NCI-H82 (cell line): ENCODE measurements at regions not wholly inside any gene's neighbourhood (a gene's known extent, or its start where the extent isn't known, plus 50 kb on each side); places are given as distances from the start of the nearest gene placed in this dataset.

Experiments
- DNase-seq: peaks from one replicate; lab custom pipeline; 2025; lab: John Stamatoyannopoulos, UW

DNA sequence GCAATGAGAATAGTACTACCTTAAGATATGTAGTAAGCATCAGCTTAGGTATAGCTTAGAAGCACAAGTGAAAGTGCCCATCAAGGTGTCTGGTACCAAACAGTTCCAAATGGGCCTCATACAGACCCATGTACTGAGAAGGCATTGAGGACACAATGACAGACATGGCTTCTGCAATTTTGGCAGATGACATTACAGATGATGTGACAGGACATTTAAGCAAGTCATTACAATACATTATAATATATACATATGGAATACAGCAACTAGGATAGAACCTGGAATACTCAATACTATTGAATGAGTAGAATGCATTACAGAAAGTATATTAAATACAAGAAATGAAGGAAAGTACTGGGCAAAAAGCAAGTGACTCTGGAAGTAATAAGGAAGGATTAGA, 256.4 kb downstream of the GXYLT1 start:
- DNase-seq: no peak

DNA sequence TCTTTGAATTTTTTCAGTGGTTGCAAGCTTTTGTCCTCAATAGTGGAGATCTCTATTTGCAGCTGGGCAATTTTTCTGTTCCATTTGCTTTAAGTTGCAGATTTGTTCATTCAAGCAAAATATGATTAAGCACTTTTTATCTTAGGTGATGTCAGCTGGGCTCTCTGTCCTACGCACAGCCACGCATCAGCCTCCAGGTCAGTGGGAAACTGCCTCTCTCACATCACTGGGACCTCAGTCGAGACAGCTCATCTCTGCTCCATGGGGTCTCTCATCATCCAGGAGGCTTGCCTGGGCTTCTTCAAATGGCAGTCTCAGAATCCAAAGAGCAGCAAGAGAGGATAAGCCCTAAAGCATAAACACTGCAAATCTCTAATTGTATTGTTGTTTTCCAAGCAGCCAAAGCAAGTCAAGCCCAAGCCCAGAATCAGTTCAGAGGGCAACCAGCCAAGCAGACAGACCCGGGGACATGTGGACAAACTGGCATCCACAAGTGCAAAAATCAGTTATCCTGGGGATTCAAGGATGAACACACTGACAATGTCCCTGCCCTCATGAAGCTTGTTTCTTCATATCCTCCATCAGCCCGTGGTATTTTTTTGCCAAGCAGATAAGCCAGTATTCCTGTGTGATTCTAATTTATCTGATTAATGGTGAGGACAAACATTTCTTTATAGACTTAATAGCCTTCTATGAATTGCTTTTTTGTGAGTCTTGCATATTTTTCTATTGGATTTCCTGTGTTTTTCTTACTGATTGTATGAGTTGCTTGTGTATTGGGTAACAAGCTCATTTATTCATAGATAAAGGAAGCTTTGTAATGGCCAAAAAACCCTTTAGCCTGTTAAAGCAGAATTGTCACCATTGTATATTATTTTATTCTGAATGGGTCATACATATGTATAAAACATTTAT, 262.5 kb downstream of the GXYLT1 start:
- no peak for DNase-seq

DNA sequence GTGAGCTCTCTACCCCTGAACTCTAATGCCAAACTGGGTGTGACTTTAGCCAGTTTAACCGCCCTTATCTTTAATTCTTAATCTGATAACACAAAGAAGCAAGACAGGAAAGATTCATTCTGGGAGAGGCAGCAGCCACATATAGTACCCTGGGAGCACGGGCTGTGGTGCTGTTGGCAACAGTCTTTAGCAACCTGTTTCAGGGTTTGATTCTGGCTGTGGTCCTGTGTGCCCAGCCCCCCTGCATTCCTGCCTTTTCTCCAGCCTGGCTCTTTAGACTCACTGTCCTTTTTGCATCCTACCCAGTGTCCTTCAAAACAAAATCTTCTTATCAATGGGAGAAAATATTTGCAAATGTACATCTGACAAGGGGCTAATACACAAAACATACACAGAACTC, 275.2 kb downstream of the GXYLT1 start:
- DNase-seq: no peak

DNA sequence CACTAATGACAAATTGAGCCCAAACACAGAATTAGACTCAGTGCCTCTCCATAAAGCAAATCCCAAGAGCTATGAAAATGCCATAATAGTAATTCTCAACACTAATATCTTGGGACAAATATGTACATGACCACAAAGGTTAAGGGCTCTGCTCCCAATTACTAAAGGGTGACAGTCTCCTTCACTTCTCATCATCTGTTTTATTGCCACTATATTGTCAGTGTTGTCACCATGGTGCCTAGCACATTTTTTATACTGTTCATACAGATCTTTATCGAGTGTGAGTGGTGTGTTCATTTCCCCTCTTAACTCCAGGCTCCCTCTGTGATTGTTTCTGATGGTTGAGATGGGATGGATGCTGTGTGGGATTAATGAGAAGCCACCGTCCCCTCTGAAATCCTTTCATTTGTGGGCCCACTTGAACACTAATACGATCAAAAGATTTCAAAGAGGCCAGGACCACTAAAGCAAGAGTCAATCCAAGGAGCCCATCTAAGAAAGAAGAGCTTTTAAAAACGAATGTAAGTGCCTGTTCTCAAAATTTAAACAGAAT, 277.7 kb downstream of the GXYLT1 start:
- peak; percentile 24 for DNase-seq

DNA sequence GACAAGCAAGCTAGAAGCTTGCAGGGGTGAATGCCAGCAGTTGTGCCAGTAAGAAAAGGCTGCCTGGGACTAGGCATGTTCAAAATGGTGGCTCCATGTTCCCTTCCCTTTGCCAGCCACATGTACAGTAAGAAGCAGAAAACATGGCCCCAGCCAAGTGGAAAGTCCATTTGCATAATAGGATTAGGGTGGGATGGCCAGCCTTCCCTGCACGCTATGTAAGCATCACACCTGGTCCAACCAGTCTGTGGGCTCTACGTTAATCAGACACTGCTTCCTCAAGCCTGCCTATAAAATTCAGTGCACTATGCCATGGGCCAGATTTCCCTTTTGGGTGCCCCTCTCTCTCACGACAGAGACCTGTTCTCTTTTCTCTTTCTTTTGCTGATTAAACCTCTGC, 288.4 kb downstream of the GXYLT1 start:
- DNase-seq: peak; percentile 72

DNA sequence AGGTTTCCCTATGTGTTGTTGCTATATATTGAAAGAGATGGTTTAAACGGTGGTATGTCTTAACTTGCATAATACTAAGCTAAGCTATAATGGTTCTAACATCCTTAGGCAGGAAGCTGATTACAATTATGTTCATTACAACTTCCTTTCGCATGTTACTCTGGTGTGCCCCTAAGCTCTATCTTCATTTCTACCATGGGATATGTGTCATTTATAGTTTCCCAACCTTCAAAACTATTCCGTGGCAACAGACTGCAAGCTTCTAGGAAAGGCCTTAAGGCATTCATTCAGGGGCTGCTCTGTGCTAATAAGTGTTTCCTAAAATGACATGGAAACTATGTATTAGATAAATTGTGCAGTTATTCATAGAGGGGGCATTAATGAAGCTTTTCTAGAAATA, 294.6 kb downstream of the GXYLT1 start:
- no peak for DNase-seq

DNA sequence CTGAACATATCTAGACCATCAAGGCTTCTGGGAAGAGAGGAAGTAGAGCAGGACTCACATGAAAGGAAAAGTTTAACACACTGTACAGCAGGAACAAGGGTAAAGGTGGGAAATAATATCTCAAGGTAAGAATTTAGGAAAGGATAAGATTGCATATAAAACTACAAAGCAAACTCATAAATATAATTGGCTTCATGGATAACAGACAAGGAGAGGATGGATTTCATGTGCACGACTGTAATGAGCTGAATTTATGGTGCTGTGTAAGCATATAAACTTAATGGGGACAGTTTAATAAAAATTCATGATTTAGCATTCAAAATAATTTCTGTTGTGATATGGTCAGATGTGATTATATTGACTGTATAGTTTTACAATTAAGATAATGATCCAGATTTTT, 298.0 kb downstream of the GXYLT1 start:
- no peak for DNase-seq

DNA sequence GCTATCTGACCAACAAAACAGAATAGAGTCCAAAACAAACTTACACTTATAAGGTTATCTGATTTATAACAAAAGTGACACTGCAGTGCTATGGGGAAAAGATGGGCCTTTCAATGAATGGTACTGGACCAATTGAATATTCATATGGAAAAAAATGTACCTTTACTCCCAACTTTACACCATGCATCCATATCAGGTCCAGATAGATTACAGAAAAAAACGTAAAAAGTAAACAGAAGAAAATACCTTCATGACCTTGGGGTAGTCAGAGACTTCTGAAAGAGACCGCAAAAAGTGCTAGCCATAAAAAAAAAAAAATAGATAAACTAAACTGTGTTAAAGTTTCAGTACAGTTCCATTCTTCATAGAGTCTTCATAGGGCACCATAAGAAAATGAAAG, 308.3 kb downstream of the GXYLT1 start:
- DNase-seq: no peak

DNA sequence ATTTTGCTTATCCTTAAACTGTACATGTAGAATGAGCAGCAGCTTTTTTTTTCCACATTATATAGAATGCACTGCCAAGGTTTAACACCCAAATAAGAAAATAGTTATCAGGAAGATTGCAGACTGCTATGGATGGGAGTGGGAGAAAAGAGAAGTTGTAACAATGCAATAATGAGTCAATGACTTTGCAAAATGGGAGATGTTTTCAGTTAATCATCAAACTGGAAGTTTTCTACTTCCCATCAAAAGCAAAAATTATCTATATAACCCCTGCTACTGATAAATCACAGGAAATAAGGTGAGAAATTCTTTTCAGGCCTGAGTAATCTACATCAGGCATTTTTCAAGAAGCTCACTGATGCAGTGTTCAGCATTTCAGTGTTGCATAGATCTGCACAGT, 309.1 kb downstream of the GXYLT1 start:
- no peak for DNase-seq

DNA sequence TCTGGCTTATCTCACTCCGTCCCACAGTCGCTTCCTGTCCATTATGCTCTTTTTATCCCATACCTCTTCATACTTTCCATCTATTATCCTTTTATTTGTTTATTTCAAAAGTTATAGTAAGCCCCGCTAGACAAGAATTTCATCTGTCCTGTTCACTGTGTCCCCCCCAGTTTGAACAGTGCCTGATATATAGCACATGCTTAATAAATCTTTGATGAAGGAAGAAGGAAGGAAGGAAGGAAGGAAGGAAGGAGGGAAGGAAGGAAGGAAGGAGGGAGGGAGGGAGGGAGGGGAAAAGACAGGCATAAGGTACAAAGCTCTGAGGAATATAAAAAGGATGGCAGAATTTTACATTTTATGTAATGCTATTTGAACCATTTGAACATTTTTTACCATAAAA, 324.7 kb downstream of the GXYLT1 start:
- DNase-seq: no peak

DNA sequence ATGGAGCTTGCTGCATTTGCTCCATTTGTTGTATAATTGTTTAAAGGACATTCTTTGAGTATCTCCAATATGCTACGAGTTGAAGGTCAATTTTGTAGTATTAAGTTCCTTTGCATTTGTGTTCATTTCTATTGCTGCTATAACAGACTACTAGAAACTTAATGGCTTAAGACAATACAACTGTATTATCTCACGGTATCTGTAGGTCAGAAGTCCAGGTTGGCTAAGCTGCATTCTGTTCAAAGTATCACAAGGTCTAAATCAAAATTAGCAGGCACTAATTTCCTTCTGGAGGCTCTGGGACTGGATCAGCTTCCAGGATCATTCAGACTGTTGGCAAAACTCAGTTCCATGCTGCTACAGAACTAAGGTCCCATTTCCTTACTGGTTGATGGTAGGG, 340.6 kb downstream of the GXYLT1 start:
- DNase-seq: no peak

DNA sequence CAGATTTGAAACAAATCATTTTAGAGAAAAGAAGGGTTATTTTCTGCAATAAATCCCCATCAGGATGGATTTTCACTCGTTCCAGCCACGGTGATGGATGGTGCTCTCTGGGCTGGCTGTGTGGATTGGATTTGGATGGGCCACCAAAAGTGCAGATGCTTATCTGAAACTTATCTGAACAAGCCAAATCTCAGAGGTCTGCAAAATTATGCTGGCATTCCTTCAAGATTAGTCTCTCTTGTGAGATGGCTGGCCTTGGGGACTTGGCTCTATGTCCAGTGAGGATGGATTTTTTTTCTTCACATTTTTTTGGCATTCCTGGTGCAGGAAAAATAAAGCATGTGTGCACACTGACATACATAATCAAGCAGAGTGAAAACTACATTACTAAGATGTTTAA, 341.9 kb downstream of the GXYLT1 start:
- DNase-seq: no peak

DNA sequence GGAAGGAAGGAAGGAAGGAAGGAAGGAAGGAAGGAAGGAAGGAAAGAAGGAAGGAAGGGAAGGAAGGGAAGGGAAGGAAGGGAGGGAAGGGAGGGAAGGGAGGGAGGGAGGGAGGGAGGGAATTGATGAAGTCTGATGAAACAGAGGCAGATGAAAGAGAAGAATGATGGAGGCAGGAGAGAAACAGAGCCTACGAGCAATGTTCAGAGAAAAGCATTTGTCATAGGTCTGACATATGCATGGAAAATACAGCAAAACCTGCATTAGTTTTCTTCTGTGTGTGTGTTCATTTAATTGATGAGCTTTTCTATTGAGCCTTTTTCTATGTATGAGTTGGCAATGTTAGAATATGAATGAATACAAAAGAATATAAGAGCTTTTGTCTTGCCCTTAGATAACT, 343.4 kb downstream of the GXYLT1 start:
- DNase-seq: no peak

DNA sequence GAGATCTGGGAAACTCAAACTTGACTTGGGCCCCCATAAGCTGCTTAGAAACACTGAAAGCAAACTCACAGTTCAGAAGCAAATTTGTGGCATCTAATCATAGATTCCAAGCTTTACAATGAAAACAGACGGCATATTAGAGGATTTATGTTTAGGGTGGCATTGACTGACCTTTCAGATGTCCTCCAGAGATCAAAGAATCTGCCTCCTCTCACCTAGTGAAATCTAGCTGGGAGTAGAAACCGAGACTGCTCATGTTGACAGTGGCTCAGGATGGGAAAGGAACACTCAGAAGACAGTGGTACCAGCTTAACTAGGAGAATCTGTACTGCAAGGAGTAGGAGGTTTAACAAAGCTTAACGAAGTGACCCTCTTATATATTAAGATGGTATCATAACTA, 345.0 kb downstream of the GXYLT1 start:
- no peak for DNase-seq

DNA sequence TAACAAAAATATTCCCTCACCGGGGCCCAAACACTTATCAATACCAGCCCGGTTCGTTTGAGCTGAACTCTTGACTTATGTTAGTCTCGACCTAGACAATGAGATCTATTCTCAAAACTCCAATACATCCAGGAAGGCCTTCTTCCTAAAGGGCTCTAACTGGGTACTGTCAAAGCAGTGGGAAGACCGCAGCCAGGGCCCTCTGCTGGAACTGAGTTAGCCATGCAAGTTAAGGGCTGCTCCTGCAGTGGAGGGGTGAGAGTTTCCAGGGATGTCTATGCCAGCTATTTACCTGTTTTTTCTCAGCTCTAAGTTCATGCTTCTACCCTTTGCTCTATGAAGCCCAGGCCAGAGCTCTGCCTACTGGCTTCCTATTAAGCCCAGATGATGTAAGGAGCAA, 348.8 kb downstream of the GXYLT1 start:
- peak; percentile 38 for DNase-seq

DNA sequence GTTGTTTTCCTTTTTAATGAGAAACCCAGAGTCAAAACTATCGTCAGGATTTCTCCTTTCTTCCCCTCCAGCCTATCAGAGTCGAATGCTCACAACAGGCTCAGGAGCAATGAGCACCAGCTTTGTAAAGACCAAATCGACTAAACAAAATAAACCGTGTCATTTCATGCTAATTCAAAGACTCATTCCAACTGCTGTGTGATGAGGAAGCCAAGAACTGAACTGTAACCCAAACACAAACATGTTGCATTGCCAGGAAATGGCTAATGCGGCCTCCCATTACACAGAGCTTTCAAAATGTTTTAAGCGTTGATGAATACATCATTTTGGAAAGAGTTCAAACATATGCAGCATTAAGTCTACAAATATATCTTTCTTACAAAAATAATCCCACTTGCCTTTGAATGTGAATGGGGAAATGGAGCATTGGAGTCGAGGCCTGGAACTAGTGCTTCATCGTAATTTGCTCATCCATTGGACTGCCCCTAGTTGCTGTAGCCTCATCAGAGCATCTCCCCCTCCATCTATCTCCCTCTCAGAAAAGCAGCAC, 349.5 kb downstream of the GXYLT1 start:
- no peak for DNase-seq

DNA sequence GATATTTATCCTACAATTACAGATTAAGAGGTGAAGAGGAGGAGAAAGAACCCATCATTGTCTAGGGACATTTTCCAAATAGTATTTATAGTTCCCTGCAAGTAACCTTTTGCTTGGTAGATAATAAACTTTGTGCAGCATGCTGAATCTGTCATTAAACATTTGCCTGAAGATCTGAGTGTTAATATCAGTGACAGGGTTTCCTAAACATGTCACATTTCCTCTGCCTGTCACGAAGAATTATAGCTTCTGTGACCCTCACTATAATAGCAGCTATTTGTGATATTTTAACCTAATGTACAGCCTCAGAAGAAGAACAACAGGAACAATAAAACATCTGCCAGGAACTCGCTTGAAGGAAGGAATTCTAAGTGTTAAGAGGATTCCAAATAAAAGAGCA, 350.3 kb downstream of the GXYLT1 start:
- no peak for DNase-seq

DNA sequence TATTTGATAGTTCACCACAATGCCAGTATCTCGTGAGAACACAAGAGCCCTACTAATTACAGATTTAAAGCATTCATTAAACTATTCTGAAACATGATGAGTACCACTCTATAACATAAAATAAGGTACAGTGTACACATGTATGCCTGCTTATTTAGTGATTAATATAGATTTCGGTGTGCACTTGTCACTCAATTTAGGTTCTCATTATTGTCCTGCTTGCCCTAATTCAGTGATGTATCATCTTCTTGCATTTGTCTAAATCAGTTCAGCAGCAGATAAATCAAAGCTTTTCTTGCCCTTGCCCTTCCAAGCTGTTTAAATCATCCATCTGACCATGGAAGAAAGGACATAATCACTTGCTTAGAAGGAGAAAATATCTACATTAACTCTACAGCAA, 359.7 kb downstream of the GXYLT1 start:
- no peak for DNase-seq

DNA sequence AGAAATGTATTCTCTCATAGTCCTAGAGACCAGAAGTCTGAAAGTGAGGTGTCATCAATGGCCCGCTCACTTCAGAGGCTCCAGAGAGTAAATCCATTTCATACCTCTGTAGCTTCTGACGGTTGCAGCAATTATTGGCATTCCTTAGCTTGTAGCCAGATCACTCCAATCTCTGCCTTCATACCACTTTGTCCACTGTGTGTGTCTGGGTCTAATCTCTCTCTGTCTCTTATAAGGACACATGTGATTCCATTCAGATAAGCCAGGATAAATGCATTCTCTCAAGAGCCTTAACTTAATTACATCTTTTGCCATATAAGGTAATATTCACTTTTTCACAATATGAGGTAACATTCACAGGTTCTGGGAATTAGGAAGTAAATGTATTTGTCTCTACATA, 365.7 kb downstream of the GXYLT1 start:
- DNase-seq: no peak

DNA sequence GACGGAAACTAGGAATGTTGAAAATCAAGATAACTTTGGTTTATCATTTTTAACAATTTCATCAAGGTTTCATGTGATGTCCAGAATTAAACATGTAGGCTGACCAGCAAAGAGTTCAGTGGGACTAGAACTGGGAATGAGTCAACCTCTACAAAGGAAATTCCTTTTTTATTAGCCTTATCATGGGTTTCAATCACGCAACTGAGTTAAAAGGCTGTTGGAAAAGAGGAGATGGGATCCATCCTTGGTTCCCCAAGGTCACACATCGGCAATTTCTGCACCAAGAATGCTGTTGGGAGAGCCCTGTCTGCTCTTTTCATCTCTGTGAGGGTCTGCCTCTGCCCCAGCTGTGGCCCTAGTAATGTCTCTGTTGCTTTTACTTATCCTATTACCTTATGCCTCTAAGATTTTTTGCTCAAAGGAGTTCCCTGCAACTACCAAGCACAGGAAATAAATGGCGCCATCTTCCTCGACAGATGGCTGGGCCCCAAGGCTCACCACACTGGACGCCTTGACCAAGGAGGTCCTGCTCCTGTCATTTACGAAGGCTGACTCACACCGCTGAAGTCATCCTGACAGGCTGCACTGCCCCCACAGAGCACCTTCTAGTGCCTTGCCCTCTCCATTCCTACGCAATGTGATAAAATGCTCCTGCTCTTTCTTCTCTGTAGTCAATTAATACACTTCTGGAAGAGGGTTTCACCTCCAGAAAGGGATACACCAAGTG, 367.4 kb downstream of the GXYLT1 start:
- no peak for DNase-seq

DNA sequence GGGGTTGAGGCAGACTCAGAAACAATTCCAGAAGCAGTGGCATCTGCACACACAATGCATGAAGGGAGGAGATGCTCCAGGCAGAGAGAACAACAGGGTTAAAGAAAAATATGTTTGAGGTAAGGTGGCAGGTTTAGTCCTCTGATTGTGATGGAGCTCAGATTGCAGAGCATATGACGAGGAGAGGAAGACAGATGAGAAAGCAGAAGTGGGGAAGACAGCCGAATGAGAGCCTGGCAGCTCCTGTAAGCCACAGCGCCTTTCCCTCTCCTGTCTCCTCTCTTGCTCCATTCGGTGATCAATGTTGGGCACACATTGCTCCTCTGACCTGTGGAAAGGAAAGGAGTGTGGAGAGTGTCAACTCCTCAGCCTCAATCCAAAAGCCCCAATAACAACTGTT, 372.2 kb downstream of the GXYLT1 start:
- no peak for DNase-seq

DNA sequence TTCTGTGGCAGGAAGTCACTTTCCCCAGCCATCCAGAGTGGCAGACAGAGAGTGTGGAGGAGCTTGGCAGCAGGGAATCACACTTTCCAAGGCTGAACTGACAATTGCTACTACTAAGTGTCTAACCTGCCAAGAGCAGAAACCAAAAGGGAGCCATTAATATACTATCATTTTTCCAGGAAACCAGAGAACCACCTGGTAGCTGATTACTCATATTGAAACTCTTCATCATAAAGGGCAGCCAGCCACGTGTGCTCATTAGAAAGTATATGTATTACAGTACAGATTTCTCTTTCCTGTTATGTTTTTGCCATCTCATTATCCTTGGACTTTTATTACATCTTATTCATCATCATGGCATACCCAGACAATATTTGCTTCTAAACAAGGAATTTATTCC, 374.9 kb downstream of the GXYLT1 start:
- no peak for DNase-seq

DNA sequence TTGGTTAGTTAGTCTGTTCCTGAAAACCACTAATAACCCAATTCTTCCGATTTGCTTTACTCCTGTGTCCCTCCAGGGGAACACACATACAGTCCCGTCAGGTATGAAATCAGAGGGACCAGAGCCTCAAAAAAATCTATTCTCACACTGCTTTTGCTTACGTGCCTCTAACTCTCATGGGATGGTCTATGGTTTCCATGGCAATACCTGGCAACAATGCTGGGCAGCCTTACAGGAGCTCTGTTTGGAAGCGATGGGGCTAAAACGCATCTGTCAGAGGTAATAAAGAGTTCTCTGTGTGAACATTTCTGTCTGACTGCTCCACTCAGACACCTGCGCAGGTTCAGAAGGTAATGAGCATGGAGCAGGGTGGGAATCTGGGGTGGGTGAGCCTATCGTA, 376.2 kb downstream of the GXYLT1 start:
- DNase-seq: no peak
